ENCODE measurements at regions not wholly inside any gene's neighbourhood (a gene's known extent, or its start where the extent isn't known, plus 50 kb on each side); places are given as distances from the start of the nearest gene placed in this dataset.
A peak's percentile ranks its signal among the peaks of the same experiment; 100 is the strongest.
"Not testable (repeated sequence)": the region's sequence is repeated elsewhere in the genome, so short reads cannot be mapped to it uniquely, and the experiment has no call there.

DNA sequence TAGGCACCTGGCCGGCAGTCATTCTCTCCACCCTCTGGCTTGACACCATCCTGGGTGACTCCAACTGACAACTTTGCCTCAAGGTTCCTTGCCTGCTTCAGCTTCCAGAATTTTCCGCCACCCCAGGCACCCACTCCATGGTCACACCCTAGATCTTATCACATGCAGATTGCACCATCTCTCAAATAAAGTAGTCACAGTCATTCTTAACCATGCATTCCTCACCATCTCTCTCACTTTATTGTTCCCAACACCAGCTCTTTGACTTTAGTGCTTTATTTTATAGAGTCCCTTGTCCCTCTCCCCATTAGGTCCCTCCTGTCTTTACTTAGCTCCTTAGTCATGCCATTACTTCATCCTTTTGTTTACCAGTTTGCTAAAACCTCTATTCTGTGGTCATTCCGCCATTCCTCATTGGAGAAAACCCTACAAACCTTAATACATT, 351.7 kb downstream of the SPRY2 start:
- TF ChIP-seq, protein P1, sequence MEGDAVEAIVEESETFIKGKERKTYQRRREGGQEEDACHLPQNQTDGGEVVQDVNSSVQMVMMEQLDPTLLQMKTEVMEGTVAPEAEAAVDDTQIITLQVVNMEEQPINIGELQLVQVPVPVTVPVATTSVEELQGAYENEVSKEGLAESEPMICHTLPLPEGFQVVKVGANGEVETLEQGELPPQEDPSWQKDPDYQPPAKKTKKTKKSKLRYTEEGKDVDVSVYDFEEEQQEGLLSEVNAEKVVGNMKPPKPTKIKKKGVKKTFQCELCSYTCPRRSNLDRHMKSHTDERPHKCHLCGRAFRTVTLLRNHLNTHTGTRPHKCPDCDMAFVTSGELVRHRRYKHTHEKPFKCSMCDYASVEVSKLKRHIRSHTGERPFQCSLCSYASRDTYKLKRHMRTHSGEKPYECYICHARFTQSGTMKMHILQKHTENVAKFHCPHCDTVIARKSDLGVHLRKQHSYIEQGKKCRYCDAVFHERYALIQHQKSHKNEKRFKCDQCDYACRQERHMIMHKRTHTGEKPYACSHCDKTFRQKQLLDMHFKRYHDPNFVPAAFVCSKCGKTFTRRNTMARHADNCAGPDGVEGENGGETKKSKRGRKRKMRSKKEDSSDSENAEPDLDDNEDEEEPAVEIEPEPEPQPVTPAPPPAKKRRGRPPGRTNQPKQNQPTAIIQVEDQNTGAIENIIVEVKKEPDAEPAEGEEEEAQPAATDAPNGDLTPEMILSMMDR (IDR thresholded peaks at IDR 0.05; ENCODE audit: control insufficient read depth, extremely low read depth, insufficient read depth), result no peak
- no peak for DNase-seq (ENCODE audit: low read depth)

DNA sequence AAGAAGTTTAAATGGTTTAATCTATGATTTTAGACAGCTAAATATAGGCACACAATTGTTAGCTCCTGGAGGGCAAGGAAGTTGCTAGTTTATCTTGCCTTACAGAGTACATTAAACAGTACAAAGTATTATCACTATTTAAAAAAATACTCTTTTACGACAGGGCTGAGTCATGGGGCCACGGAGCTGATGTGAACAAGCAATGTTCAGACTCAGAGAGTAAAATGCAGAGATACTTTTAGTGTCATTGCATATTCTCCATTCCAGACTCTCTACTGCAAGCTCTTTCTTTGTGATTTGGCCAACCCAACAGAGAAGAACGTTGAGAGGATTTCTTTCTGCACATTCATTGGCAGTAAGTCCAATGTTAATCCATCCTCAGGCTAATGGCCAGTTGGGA, 352.4 kb downstream of the SPRY2 start:
- DNase-seq (ENCODE audit: low read depth), result no peak
- no peak overlapping the region for H3K4me3 ChIP-seq (ENCODE audit: low read depth, low read length)
- TF ChIP-seq, protein P1 (IDR thresholded peaks at IDR 0.05; ENCODE audit: control insufficient read depth, extremely low read depth, insufficient read depth), result no peak

More for the DNA sequence above, 351.7 kb downstream of the SPRY2 start:
- no peak overlapping the region for H3K4me3 ChIP-seq (ENCODE audit: low read depth, low read length)

DNA sequence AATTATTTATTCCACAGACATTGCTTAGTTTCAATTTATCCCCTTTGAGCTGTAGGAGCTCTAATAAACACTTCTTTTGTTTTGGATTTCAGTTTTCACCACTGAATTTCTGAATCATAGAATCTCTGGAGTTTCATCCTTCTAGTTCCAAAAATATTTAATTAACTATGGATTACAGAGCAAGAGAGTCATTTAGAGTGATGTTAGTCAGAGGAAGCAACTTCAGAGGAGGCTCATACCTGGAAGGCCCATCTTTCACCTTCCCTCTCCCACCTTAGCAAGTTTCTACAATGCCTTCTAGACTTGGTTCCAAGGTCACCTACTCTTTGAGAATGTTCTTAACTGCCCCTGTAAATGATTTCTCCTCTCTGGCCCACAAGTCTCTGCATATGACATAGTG, 353.2 kb downstream of the SPRY2 start:
- no peak for DNase-seq (ENCODE audit: low read depth)
- no peak overlapping the region for H3K4me3 ChIP-seq (ENCODE audit: low read depth, low read length)
- TF ChIP-seq, protein P1 (IDR thresholded peaks at IDR 0.05; ENCODE audit: control insufficient read depth, extremely low read depth, insufficient read depth), result no peak

DNA sequence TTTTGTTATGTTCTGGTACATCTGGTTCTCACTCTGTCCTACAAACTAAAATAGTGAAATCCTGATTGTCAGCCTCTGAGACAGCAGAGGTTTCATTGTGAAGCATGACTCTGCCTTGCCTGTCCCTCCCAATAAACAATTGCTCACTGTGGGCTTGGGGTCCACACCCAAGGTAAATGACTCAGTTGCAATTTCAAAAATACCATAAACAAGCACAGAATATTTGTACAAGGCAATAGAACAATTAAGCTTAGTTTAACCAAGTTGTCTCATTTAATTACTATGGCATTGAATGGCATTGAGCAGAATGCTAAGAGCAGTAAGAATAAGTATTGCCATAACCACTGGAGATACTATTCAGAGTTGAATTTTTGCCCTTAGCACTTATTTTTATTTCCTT, 353.6 kb downstream of the SPRY2 start:
- TF ChIP-seq, protein P1 (IDR thresholded peaks at IDR 0.05; ENCODE audit: control insufficient read depth, extremely low read depth, insufficient read depth), result no peak
- no peak for DNase-seq (ENCODE audit: low read depth)
- H3K4me3 ChIP-seq (ENCODE audit: low read depth, low read length), result no peak overlapping the region

DNA sequence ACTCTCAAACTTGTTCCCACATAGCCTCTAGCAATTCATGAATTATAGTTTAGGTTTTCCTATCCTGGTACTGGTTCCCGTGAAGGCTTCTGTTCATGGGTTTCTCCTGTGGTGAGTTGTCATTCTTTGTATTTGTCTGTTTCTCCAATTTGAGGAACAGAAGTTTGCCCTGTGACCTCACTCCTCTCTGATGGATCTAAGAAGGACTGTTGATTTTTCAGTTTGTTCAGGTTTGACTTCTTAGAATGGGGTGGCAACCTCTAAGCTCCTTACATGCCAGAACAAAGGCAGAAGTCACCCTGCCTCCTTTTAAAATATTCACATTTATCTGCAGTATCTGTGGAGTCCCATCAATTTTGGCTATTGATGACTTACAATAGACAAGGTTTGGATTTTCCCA, 354.0 kb downstream of the SPRY2 start:
- TF ChIP-seq, protein P1 (IDR thresholded peaks at IDR 0.05; ENCODE audit: control insufficient read depth, extremely low read depth, insufficient read depth), result no peak
- no peak for DNase-seq (ENCODE audit: low read depth)
- no peak overlapping the region for H3K4me3 ChIP-seq (ENCODE audit: low read depth, low read length)

DNA sequence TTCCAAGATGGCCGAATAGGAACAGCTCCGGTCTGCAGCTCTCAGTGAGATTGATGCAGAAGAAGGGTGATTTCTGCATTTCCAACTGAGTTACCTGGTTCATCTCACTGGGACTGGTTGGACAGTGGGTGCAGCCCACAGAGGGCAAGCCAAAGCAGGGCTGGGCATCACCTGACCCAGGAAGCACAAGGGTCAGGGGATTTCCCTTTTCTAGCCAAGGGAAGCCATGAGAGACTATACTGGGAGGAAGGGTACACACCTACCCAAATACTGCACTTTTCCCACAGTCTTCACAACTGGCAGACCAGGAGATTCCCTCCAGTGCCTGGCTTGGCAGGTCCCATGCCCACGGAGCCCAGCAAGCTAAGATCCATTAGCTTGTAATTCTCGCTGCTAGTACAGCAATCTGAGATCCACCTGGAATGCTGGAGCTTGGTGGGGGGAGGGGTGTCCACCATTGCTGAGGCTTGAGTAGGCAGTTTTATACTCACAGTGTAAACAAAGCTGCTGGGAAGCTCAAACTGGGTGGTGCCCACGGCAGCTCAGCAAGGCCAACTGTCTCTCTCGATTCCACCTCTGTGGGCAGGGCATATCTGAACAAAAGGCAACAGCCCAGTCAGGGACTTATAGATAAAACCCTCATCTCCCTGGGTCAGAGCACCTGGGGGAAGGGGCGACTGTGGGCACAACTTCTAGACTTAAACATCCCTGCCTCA, 365.8 kb downstream of the SPRY2 start:
- H3K4me3 ChIP-seq (ENCODE audit: low read depth, low read length); DNase-seq (ENCODE audit: low read depth): not testable (repeated sequence)

DNA sequence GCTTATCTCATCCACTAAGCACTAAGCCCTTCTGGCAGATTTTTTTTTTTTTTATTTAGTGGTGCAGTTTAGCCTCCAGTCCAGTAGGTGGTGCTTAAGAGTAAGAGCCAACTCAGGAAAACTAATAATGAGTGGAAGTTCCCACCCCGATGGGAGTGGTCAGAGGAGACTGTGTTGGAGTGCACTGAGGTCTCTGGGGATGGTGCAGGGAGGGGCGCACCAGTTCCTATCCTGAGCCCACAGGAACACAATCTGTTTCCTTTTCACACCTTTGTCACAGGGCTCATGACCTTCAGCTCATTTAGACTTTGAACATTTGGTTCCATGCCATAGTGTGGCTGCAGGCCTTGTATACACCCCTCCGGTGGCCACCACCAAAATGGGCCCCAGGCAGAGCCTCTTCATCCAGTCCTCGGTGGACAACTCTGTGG, 367.4 kb downstream of the SPRY2 start:
- DNase-seq (ENCODE audit: low read depth), result no peak
- TF ChIP-seq, protein P1 (IDR thresholded peaks at IDR 0.05; ENCODE audit: control insufficient read depth, extremely low read depth, insufficient read depth), result peak; percentile 37
- H3K4me3 ChIP-seq (ENCODE audit: low read depth, low read length), result no peak overlapping the region

Data from LNCaP clone FGC (cell line).